Liver (tissue), 8 donors: ENCODE measurements at regions not wholly inside any gene's neighbourhood (a gene's known extent, or its start where the extent isn't known, plus 50 kb on each side); places are given as distances from the start of the nearest gene placed in this dataset.

Experiments
- DNase-seq: peaks from one replicate; pipeline ENCODE4 v3.0.0-alpha.2; 2017; ENCODE audit warnings: low spot score
- H3K27ac ChIP-seq, 2 donors: one replicate each; pipeline ENCODE4 v1.7.0; 2013; ENCODE audit warnings: inconsistent platforms in 2 of 2, low read length in 2 of 2, control low read depth in 1 of 2, low read depth in 1 of 2, mild to moderate bottlenecking in 1 of 2
- H3K27me3 ChIP-seq, 4 donors: one replicate each; pipeline versions ENCODE4 v1.6.1 to v1.7.0; 2013; ENCODE audit warnings: low read length in 3 of 4, inconsistent platforms in 1 of 4, mild to moderate bottlenecking in 1 of 4, moderate library complexity in 1 of 4; ENCODE audit not compliant: control insufficient read depth in 4 of 4, insufficient read depth in 4 of 4
- H3K36me3 ChIP-seq, 4 donors: one replicate each; pipeline versions ENCODE4 v1.6.1 to v1.7.0; 2013; ENCODE audit warnings: low read length in 3 of 4, mild to moderate bottlenecking in 3 of 4, low read depth in 1 of 4, moderate library complexity in 1 of 4; ENCODE audit not compliant: control insufficient read depth in 4 of 4, insufficient read depth in 3 of 4
- H3K4me1 ChIP-seq, 4 donors: one replicate each; pipeline versions ENCODE4 v1.6.1 to v1.7.0; 2013; ENCODE audit warnings: low read length in 3 of 4, mild to moderate bottlenecking in 3 of 4, moderate library complexity in 1 of 4; ENCODE audit not compliant: control insufficient read depth in 4 of 4, insufficient read depth in 4 of 4
- H3K4me3 ChIP-seq, 3 donors: one replicate each; pipeline versions ENCODE4 v1.6.1 to v1.7.0; 2013; ENCODE audit warnings: low read length in 3 of 3, control low read depth in 1 of 3, low read depth in 1 of 3, mild to moderate bottlenecking in 1 of 3
- H3K9ac ChIP-seq, 2 donors: one replicate each; pipeline ENCODE4 v1.7.0; 2013; ENCODE audit warnings: low read length in 2 of 2, mild to moderate bottlenecking in 2 of 2, moderate library complexity in 2 of 2, control low read depth in 1 of 2, low read depth in 1 of 2
- H3K9me3 ChIP-seq, 4 donors: one replicate each; pipeline versions ENCODE4 v1.6.1 to v1.7.0; 2013; ENCODE audit warnings: low read length in 3 of 4; ENCODE audit not compliant: control insufficient read depth in 4 of 4
- CTCF ChIP-seq: fragments of 150-350 bp; IDR thresholded peaks from 2 replicates; pipeline ENCODE4 v1.5.1; 2017; ENCODE audit warnings: improper control_type of control experiment, low read depth, low read length; ENCODE audit not compliant: missing input control
- EGR1 ChIP-seq, 2 donors: IDR thresholded peaks; 2 replicates each; pipeline ENCODE4 v1.6.1; 2016 to 2018; ENCODE audit warnings: antibody characterized with exemption in 2 of 2, low read depth in 2 of 2
- FOXA2 ChIP-seq: IDR thresholded peaks from 2 replicates; pipeline ENCODE4 v1.6.1; 2016; ENCODE audit warnings: antibody characterized with exemption
- HNF4A ChIP-seq, 2 donors: conservative IDR thresholded peaks; 2 replicates each; pipeline ENCODE4 v1.6.1; 2016; ENCODE audit warnings: antibody characterized with exemption in 2 of 2, mild to moderate bottlenecking in 2 of 2
- HNF4G ChIP-seq: IDR thresholded peaks from 2 replicates; pipeline ENCODE4 v1.6.1; 2016; ENCODE audit warnings: antibody characterized with exemption
- JUND ChIP-seq, 2 donors: IDR thresholded peaks; 2 replicates each; pipeline ENCODE4 v1.6.1; 2016; ENCODE audit warnings: antibody characterized with exemption in 2 of 2
- MAX ChIP-seq: IDR thresholded peaks from 2 replicates; pipeline ENCODE4 v1.6.1; 2016; ENCODE audit warnings: antibody characterized with exemption
- NR2F2 ChIP-seq: IDR thresholded peaks from 2 replicates; pipeline ENCODE4 v1.6.1; 2016; ENCODE audit warnings: antibody characterized with exemption
- RAD21 ChIP-seq, 2 donors: IDR thresholded peaks; 2 replicates each; pipeline ENCODE4 v1.6.1; 2016; ENCODE audit warnings: antibody characterized with exemption in 2 of 2, mild to moderate bottlenecking in 2 of 2
- SP1 ChIP-seq: IDR thresholded peaks from 2 replicates; pipeline ENCODE4 v1.6.1; 2018; ENCODE audit warnings: antibody characterized with exemption, mild to moderate bottlenecking
- TAF1 ChIP-seq: conservative IDR thresholded peaks from 2 replicates; pipeline ENCODE4 v1.6.1; 2016; ENCODE audit warnings: antibody characterized with exemption, mild to moderate bottlenecking
- WGBS: extraction: QIAGEN DNeasy Blood & Tissue Kit; methylation state at CpG from one replicate; pipeline ENCODE4 v1.1.7; 2013; 5-methylcytosine and 5-hydroxymethylcytosine counted together
- TF ChIP-seq, protein P1 (sequence below): IDR thresholded peaks from 2 replicates; pipeline ENCODE4 v1.6.1; 2016; ENCODE audit warnings: antibody characterized with exemption, mild to moderate bottlenecking
- TF ChIP-seq, protein P2 (sequence below): IDR thresholded peaks from 2 replicates; pipeline ENCODE4 v1.6.1; 2016; ENCODE audit warnings: antibody characterized with exemption
- donor health status: healthy.
- donor health status: healthy.
- donor health status: healthy.
- donor health status: healthy.
- donor health status: healthy.

- peaks cover 26 to 42% (median 36%) of the 10 kb centered on the region in 4 donors for H3K4me1 ChIP-seq
- DNase-seq, result no peak
- no peaks in the 10 kb centered on the region for H3K9me3 ChIP-seq
- no peak overlapping the region for H3K9ac ChIP-seq
- H3K36me3 ChIP-seq, result peaks cover 0 to under 1% (median 0%) of the 10 kb centered on the region in 4 donors
- H3K27ac ChIP-seq, result peak overlapping the region in 1 of 2 donors; percentile 7
- H3K27me3 ChIP-seq, result peaks cover 0 to 2% (median 0%) of the 10 kb centered on the region in 4 donors
- peak overlapping the region in 1 of 3 donors; percentile 37 for H3K4me3 ChIP-seq
- TF ChIP-seq MAX (no peak), EGR1 (IDR thresholded peaks at IDR 0.05; ENCODE audit: low read depth in 2 of 2) (no peak), FOXA2 (no peak), RAD21 (IDR thresholded peaks at IDR 0.05) (no peak)
- WGBS, result 16% methylated on average over 107 of the region's 107 CpGs
These were observed 116.4 kb upstream of the SMURF2 start for GRCh38 chr17:64778240-64779097.

DNA sequence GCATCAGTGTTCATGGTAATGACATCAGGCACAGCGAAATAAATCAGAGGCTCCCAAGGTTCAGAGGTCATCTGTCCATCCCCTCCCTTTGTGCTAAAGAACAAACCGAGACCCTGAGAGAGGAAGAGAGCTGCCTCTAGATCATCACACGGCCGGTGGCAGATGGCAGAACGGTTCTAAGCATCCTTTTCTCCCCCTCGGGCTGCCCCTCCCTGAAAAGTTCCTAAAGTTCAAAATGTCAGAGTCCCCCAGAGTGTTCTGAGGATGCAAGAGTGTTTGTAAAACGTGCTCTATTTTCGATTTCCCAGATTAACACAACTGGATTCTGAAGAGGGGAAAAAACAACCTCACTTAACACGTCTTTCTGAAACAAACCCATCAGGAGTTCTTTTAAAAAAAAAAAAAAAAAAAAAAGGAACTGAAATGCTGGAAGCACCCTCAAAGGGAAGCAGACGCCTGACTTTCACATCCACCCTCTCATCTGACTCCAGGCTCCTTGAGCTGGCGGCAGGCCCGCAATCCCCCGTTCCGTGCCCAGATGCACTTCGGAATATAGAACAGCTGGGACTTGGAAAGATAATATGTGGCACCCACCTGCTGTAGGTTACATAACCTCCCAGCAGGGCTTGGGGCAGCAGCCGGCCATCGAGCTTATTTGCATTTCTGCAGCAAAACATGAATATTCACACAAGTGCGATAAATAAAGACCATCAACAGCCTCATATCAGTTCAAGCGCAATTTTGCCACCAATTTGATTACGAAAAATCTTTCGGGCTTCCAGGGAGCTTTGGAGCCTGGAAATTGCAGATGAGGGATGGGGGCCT is 115.5 kb upstream of the SMURF2 start:
- Histone ChIP-seq H3K4me1 (peaks cover 26 to 42% (median 35%) of the 10 kb centered on the region in 4 donors), H3K36me3 (no peaks in the 10 kb centered on the region), H3K4me3 (peak overlapping the region in 1 of 3 donors; percentile 37), H3K27ac (peak overlapping the region; percentile 12 to 50), H3K9ac (no peak overlapping the region), H3K9me3 (no peaks in the 10 kb centered on the region), H3K27me3 (peaks cover 0 to 2% (median 0%) of the 10 kb centered on the region in 4 donors)
- no peak for DNase-seq
- WGBS, result 20% methylated on average over 21 of the region's 21 CpGs
- TF ChIP-seq HNF4A (conservative IDR thresholded peaks at IDR 0.05) (no peak), SP1 (no peak), RAD21 (IDR thresholded peaks at IDR 0.05) (no peak), CTCF (no peak), TAF1 (no peak), HNF4G (no peak), NR2F2 (no peak), JUND (IDR thresholded peaks at IDR 0.05) (no peak)
- TF ChIP-seq, protein P1, sequence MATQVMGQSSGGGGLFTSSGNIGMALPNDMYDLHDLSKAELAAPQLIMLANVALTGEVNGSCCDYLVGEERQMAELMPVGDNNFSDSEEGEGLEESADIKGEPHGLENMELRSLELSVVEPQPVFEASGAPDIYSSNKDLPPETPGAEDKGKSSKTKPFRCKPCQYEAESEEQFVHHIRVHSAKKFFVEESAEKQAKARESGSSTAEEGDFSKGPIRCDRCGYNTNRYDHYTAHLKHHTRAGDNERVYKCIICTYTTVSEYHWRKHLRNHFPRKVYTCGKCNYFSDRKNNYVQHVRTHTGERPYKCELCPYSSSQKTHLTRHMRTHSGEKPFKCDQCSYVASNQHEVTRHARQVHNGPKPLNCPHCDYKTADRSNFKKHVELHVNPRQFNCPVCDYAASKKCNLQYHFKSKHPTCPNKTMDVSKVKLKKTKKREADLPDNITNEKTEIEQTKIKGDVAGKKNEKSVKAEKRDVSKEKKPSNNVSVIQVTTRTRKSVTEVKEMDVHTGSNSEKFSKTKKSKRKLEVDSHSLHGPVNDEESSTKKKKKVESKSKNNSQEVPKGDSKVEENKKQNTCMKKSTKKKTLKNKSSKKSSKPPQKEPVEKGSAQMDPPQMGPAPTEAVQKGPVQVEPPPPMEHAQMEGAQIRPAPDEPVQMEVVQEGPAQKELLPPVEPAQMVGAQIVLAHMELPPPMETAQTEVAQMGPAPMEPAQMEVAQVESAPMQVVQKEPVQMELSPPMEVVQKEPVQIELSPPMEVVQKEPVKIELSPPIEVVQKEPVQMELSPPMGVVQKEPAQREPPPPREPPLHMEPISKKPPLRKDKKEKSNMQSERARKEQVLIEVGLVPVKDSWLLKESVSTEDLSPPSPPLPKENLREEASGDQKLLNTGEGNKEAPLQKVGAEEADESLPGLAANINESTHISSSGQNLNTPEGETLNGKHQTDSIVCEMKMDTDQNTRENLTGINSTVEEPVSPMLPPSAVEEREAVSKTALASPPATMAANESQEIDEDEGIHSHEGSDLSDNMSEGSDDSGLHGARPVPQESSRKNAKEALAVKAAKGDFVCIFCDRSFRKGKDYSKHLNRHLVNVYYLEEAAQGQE, result no peak
- TF ChIP-seq, protein P2, sequence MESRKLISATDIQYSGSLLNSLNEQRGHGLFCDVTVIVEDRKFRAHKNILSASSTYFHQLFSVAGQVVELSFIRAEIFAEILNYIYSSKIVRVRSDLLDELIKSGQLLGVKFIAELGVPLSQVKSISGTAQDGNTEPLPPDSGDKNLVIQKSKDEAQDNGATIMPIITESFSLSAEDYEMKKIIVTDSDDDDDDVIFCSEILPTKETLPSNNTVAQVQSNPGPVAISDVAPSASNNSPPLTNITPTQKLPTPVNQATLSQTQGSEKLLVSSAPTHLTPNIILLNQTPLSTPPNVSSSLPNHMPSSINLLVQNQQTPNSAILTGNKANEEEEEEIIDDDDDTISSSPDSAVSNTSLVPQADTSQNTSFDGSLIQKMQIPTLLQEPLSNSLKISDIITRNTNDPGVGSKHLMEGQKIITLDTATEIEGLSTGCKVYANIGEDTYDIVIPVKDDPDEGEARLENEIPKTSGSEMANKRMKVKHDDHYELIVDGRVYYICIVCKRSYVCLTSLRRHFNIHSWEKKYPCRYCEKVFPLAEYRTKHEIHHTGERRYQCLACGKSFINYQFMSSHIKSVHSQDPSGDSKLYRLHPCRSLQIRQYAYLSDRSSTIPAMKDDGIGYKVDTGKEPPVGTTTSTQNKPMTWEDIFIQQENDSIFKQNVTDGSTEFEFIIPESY, result no peak
